PC-9 (cell line): ENCODE measurements at regions not wholly inside any gene's neighbourhood (a gene's known extent, or its start where the extent isn't known, plus 50 kb on each side); places are given as distances from the start of the nearest gene placed in this dataset.
"Not testable (repeated sequence)": the region's sequence is repeated elsewhere in the genome, so short reads cannot be mapped to it uniquely, and the experiment has no call there.

Experiments used
- BruUV-seq: library from RNA; stranded (reverse); fragments of 400-500 nt; replicated peaks from 2 replicates; lab custom pipeline; 2021; lab: Mats Ljungman, UMichigan
- CTCF ChIA-PET: fragments of 300-600 bp; sonication (Branson Sonifier 250); formaldehyde crosslinking; loops from one replicate; lab custom pipeline; 2022; ENCODE audit warnings: antibody characterized with exemption; lab: Charles Lee
- POLR2A ChIA-PET: fragments of 300-600 bp; sonication (Branson Sonifier 250); formaldehyde crosslinking; loops from one replicate; lab custom pipeline; 2022; ENCODE audit warnings: antibody characterized with exemption; ENCODE audit not compliant: unreplicated experiment; lab: Charles Lee
- DNase-seq, 2 experiments: peaks; one replicate each; pipeline versions ENCODE4 v3.0.0 to v3.0.0-alpha.2; 2015 to 2022; ENCODE audit warnings: mixed read lengths in 1 of 2
- H2AFZ ChIP-seq: fragments of 200-600 bp; sonication (generic); 2 replicates; pipeline ENCODE4 v1.8.1; 2017; ENCODE audit warnings: antibody characterized with exemption
- H3F3A ChIP-seq: fragments of 200-600 bp; sonication (generic); 2 replicates; pipeline ENCODE4 v1.8.1; 2017; ENCODE audit warnings: antibody characterized with exemption, mild to moderate bottlenecking, low read depth; ENCODE audit not compliant: insufficient read depth
- H3K27ac ChIP-seq: fragments of 200-600 bp; sonication (generic); 2 replicates; pipeline ENCODE4 v1.6.1; 2016; ENCODE audit warnings: mixed run types
- H3K27me3 ChIP-seq: fragments of 200-600 bp; sonication (generic); 2 replicates; pipeline ENCODE4 v1.6.1; 2016; ENCODE audit warnings: low read depth, mixed run types; ENCODE audit not compliant: insufficient read depth
- H3K36me3 ChIP-seq: fragments of 200-600 bp; sonication (generic); 2 replicates; pipeline ENCODE4 v1.6.1; 2016; ENCODE audit warnings: low read depth, mixed run types
- H3K4me1 ChIP-seq: fragments of 200-600 bp; sonication (generic); replicated peaks from 2 replicates; pipeline ENCODE4 v1.6.1; 2016; ENCODE audit warnings: mixed run types; ENCODE audit not compliant: insufficient read depth
- H3K4me2 ChIP-seq: fragments of 200-600 bp; sonication (generic); 2 replicates; pipeline ENCODE4 v1.6.1; 2017; ENCODE audit warnings: mixed run types
- H3K4me3 ChIP-seq: fragments of 200-600 bp; sonication (generic); 2 replicates; pipeline ENCODE4 v1.6.1; 2016; ENCODE audit warnings: mixed run types
- H3K79me2 ChIP-seq: fragments of 200-600 bp; sonication (generic); 2 replicates; pipeline ENCODE4 v1.6.1; 2017; ENCODE audit warnings: low read depth, mixed run types
- H3K9me2 ChIP-seq: fragments of 200-600 bp; sonication (generic); 2 replicates; pipeline ENCODE4 v1.8.1; 2017; ENCODE audit warnings: mild to moderate bottlenecking; ENCODE audit not compliant: insufficient read depth
- H3K9me3 ChIP-seq: fragments of 200-600 bp; sonication (generic); 2 replicates; pipeline ENCODE4 v1.8.1; 2016; ENCODE audit warnings: low read depth; ENCODE audit not compliant: insufficient read depth
- H4K20me1 ChIP-seq: fragments of 200-600 bp; sonication (generic); 2 replicates; pipeline ENCODE4 v1.8.1; 2017; ENCODE audit not compliant: insufficient read depth
- EZH2 ChIP-seq: fragments of 200-600 bp; sonication (generic); IDR thresholded peaks from 2 replicates; pipeline ENCODE4 v1.8.0; 2017; ENCODE audit warnings: antibody characterized with exemption, low read depth
- intact Hi-C: fragments of 100-400 bp; cut with micrococcal nuclease; formaldehyde crosslinking; loops from one replicate; pipeline ENCODE4 v1.10.0; 2022; ENCODE audit not compliant: unreplicated experiment
- TF ChIP-seq, protein P1 (sequence below): fragments of 200-600 bp; sonication (generic); conservative IDR thresholded peaks from 2 replicates; pipeline ENCODE4 v1.6.1; 2017; ENCODE audit warnings: mixed run types, antibody characterized with exemption, mild to moderate bottlenecking, moderate library complexity

DNA sequence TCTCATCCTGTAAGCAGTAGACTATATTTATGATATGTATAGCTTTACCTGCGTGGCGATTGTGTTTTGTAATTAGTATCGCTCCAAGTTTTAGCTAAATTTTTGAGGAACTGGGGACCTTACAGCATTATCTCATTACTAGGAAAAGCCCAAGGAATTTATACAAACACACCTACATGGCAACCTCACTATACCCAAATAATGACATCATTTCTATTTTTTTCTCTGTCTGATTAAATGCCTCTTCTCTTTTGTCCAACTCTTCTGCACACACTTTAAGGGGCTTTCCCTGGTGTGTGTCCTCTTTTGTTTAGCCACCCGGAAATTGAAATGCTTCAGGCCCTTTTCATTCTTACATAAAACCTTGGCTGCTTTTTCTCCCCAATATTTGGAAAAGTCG lies 82.9 kb upstream of the EXOC2 start:
- H3K79me2 ChIP-seq: no peaks in the 10 kb centered on the region
- H3K4me2 ChIP-seq: no peak overlapping the region
- intact Hi-C loops: no loop called here
- H3F3A ChIP-seq: no peaks in the 10 kb centered on the region
- no peak for TF ChIP-seq EZH2
- TF ChIP-seq, protein P1, sequence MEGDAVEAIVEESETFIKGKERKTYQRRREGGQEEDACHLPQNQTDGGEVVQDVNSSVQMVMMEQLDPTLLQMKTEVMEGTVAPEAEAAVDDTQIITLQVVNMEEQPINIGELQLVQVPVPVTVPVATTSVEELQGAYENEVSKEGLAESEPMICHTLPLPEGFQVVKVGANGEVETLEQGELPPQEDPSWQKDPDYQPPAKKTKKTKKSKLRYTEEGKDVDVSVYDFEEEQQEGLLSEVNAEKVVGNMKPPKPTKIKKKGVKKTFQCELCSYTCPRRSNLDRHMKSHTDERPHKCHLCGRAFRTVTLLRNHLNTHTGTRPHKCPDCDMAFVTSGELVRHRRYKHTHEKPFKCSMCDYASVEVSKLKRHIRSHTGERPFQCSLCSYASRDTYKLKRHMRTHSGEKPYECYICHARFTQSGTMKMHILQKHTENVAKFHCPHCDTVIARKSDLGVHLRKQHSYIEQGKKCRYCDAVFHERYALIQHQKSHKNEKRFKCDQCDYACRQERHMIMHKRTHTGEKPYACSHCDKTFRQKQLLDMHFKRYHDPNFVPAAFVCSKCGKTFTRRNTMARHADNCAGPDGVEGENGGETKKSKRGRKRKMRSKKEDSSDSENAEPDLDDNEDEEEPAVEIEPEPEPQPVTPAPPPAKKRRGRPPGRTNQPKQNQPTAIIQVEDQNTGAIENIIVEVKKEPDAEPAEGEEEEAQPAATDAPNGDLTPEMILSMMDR: no peak
- H4K20me1 ChIP-seq: no peaks in the 10 kb centered on the region
- no peaks in the 10 kb centered on the region for H3K4me1 ChIP-seq
- H3K9me2 ChIP-seq: no peaks in the 10 kb centered on the region
- ChIA-PET CTCF (interaction anchor here (0.5 kb wide), 1 partner anchor 64 kb away, joined by 3 read pairs; no protein-coding TSS in a partner anchor), POLR2A (interaction anchor here (0.5 kb wide), 1 partner anchor 62 kb away, joined by 7 read pairs; no protein-coding TSS in a partner anchor)
- peaks cover 9% of the 10 kb centered on the region; the same call in 1 of the 2 replicates for H3K27me3 ChIP-seq
- no peaks in the 10 kb centered on the region for H3K9me3 ChIP-seq
- H3K27ac ChIP-seq: no peak overlapping the region
- no TSS peak for BruUV-seq
- H2AFZ ChIP-seq: no peak overlapping the region
- no peak for DNase-seq
- no peaks in the 10 kb centered on the region for H3K36me3 ChIP-seq
- no peak overlapping the region for H3K4me3 ChIP-seq

GRCh38 chr6:771683-772082 lies 78.7 kb upstream of the EXOC2 start:
- BruUV-seq, CTCF ChIA-PET, H3K4me3 ChIP-seq, H3K27ac ChIP-seq, H3K9me3 ChIP-seq, H3K36me3 ChIP-seq, H3F3A ChIP-seq, H4K20me1 ChIP-seq, H3K9me2 ChIP-seq, H3K4me1 ChIP-seq, DNase-seq, H2AFZ ChIP-seq, H3K4me2 ChIP-seq, intact Hi-C loops, POLR2A ChIA-PET, H3K79me2 ChIP-seq, H3K27me3 ChIP-seq: not testable (repeated sequence)

GRCh38 chr6:767755-768512 lies 75.0 kb upstream of the EXOC2 start:
- no TSS peak for BruUV-seq
- Histone ChIP-seq H3K4me3 (no peak overlapping the region), H3K36me3 (no peaks in the 10 kb centered on the region), H3K9me2 (no peaks in the 10 kb centered on the region), H3K9me3 (no peaks in the 10 kb centered on the region), H3K79me2 (no peaks in the 10 kb centered on the region), H2AFZ (no peak overlapping the region), H3K27ac (no peak overlapping the region), H3F3A (no peaks in the 10 kb centered on the region), H3K4me1 (no peaks in the 10 kb centered on the region), H3K4me2 (no peak overlapping the region), H3K27me3 (peaks cover 10% of the 10 kb centered on the region; the same call in 1 of the 2 replicates), H4K20me1 (no peaks in the 10 kb centered on the region)
- CTCF ChIA-PET: no interaction called here
- intact Hi-C loops: no loop called here
- no peak for DNase-seq
- POLR2A ChIA-PET: no interaction called here
- TF ChIP-seq, protein P1: no peak
- TF ChIP-seq EZH2: no peak
